A673 (cell line): ENCODE measurements at regions not wholly inside any gene's neighbourhood (a gene's known extent, or its start where the extent isn't known, plus 50 kb on each side); places are given as distances from the start of the nearest gene placed in this dataset.

Experiments used
- CTCF ChIP-seq: fragments of 300-800, 200-600 bp; sonication (generic); conservative IDR thresholded peaks from 2 replicates; pipeline ENCODE4 v1.5.1; 2017; ENCODE audit warnings: low read depth, mild to moderate bottlenecking, antibody characterized with exemption, low read length, moderate library complexity, mixed read lengths
- EZH2 ChIP-seq: fragments of 200-600 bp; sonication (generic); IDR thresholded peaks from 2 replicates; pipeline ENCODE4 v1.6.1; 2017; ENCODE audit warnings: borderline replicate concordance, low read depth, mild to moderate bottlenecking, mixed read lengths, antibody characterized with exemption, low read length; ENCODE audit not compliant: poor library complexity, severe bottlenecking

GRCh38 chr3:124574012-124574411 is 156.2 kb upstream of the UMPS start:
- TF ChIP-seq CTCF: no peak
- no peak for TF ChIP-seq EZH2
